GM19238 (cell line): ENCODE measurements at regions not wholly inside any gene's neighbourhood (a gene's known extent, or its start where the extent isn't known, plus 50 kb on each side); places are given as distances from the start of the nearest gene placed in this dataset.

Experiments
- DNase-seq: peaks from one replicate; pipeline ENCODE4 v3.0.0; 2011; ENCODE audit warnings: low spot score; ENCODE audit not compliant: insufficient read length

GRCh38 chr6:12580290-12580689, 136.3 kb upstream of the PHACTR1 start:
- DNase-seq: no peak

GRCh38 chr6:12582421-12583110, 134.0 kb upstream of the PHACTR1 start:
- no peak for DNase-seq

GRCh38 chr6:12584631-12585405, 131.7 kb upstream of the PHACTR1 start:
- no peak for DNase-seq

- no peak for DNase-seq
Observed at GRCh38 chr6:12585497-12585958, 131.0 kb upstream of the PHACTR1 start.

GRCh38 chr6:12586721-12587480, 129.7 kb upstream of the PHACTR1 start:
- no peak for DNase-seq

- DNase-seq: no peak
Observed at GRCh38 chr6:12590901-12591300, 125.7 kb upstream of the PHACTR1 start.

GRCh38 chr6:12592634-12593033, 123.9 kb upstream of the PHACTR1 start:
- DNase-seq: no peak

GRCh38 chr6:12593771-12594529, 122.6 kb upstream of the PHACTR1 start:
- DNase-seq: no peak

GRCh38 chr6:12594530-12594893, 122.1 kb upstream of the PHACTR1 start:
- DNase-seq: no peak

GRCh38 chr6:12595161-12595811, 121.3 kb upstream of the PHACTR1 start:
- no peak for DNase-seq

- DNase-seq: no peak
Observed at GRCh38 chr6:12596731-12597130, 119.8 kb upstream of the PHACTR1 start.

GRCh38 chr6:12598919-12599318, 117.6 kb upstream of the PHACTR1 start:
- no peak for DNase-seq

GRCh38 chr6:12601881-12602280, 114.7 kb upstream of the PHACTR1 start:
- DNase-seq: no peak

GRCh38 chr6:12602342-12602741, 114.2 kb upstream of the PHACTR1 start:
- DNase-seq: no peak

GRCh38 chr6:12602951-12603672, 113.5 kb upstream of the PHACTR1 start:
- DNase-seq: no peak

- DNase-seq: no peak
Observed at GRCh38 chr6:12603673-12604049, 112.9 kb upstream of the PHACTR1 start.

GRCh38 chr6:12605888-12606345, 110.7 kb upstream of the PHACTR1 start:
- no peak for DNase-seq

- DNase-seq: no peak
Observed at GRCh38 chr6:12606616-12607015, 110.0 kb upstream of the PHACTR1 start.

- no peak for DNase-seq
Observed at GRCh38 chr6:12608016-12608860, 108.3 kb upstream of the PHACTR1 start.
